Osteoblast (primary cell): ENCODE measurements at regions not wholly inside any gene's neighbourhood (a gene's known extent, or its start where the extent isn't known, plus 50 kb on each side); places are given as distances from the start of the nearest gene placed in this dataset.

ENCODE experiments used
- DNase-seq: peaks from one replicate; pipeline ENCODE4 v3.0.0; 2011; ENCODE audit warnings: low spot score, mixed read lengths; ENCODE audit not compliant: insufficient read length; ENCODE audit errors: missing footprints
- H2AFZ ChIP-seq: 2 replicates; pipeline ENCODE4 v1.6.0; 2011; ENCODE audit warnings: mild to moderate bottlenecking, low read length
- H3K27ac ChIP-seq: 2 replicates; pipeline ENCODE4 v1.5.1; 2011; ENCODE audit warnings: mild to moderate bottlenecking, low read depth, low read length, moderate library complexity
- H3K27me3 ChIP-seq: 2 replicates; pipeline ENCODE4 v1.6.0; 2012; ENCODE audit warnings: mild to moderate bottlenecking, control low read depth, inconsistent platforms, low read length, moderate library complexity; ENCODE audit not compliant: insufficient read depth
- H3K36me3 ChIP-seq: 2 replicates; pipeline ENCODE4 v1.5.1; 2011; ENCODE audit warnings: mild to moderate bottlenecking, low read length, control low read depth, moderate library complexity; ENCODE audit not compliant: insufficient read depth
- H3K4me1 ChIP-seq: 2 replicates; pipeline ENCODE4 v1.5.1; 2011; ENCODE audit warnings: mild to moderate bottlenecking, low read length, control low read depth, moderate library complexity; ENCODE audit not compliant: insufficient read depth
- H3K4me2 ChIP-seq: 2 replicates; pipeline ENCODE4 v1.6.0; 2011; ENCODE audit warnings: mild to moderate bottlenecking, low read length; ENCODE audit not compliant: insufficient read depth
- H3K4me3 ChIP-seq: fragments of 200-600 bp; sonication (generic); 3 replicates; pipeline ENCODE4 v1.5.1; 2012; ENCODE audit warnings: mild to moderate bottlenecking, low read length, inconsistent platforms; ENCODE audit not compliant: insufficient read depth
- H3K79me2 ChIP-seq: 2 replicates; pipeline ENCODE4 v1.6.0; 2012; ENCODE audit warnings: mild to moderate bottlenecking, low read length, control low read depth, inconsistent platforms; ENCODE audit not compliant: insufficient read depth
- H3K9me3 ChIP-seq: 2 replicates; pipeline ENCODE4 v1.5.1; 2011; ENCODE audit warnings: low read depth, low read length, control low read depth
- H4K20me1 ChIP-seq: 2 replicates; pipeline ENCODE4 v1.6.0; 2012; ENCODE audit warnings: mild to moderate bottlenecking, low read length, control low read depth; ENCODE audit not compliant: insufficient read depth
- TF ChIP-seq, protein P1 (sequence below): IDR thresholded peaks from 2 replicates; pipeline ENCODE4 v1.5.1; 2011; ENCODE audit warnings: mild to moderate bottlenecking, low read depth, low read length, moderate library complexity; ENCODE audit errors: extremely low read depth

DNA sequence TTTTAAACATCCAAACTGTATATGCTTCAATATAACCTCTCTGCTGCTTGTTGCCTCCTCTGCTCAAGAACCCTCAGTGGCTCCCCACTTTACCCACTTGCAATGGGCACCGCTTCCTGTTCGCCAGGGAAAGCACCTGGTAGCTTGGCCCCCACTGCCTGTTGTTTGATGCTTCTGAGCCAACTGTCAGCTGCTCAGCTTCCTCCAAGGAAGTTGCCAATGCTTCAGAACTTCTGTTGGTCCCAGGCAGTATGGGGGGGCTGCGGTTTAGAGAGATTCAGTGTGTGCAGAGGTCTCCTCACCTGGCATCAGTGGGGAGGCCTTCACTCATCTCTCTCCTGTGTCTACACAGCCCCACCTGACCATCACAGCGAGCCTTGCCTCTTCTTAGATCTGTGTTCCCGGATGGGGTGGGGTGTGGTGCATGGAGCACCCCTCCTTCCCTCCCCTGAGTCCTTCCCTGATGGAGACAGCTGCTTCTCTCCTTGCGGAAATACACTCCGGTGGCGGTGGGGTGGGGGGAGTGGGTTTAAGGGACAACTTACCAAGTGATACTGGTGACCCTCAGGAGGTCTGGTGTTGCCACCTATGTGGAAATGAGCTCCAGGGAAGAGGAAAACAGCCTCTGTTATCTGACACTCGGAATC lies 308.1 kb downstream of the CDH26 start:
- Histone ChIP-seq H3K27ac (no peak overlapping the region), H3K4me3 (no peak overlapping the region), H3K79me2 (no peaks in the 10 kb centered on the region), H4K20me1 (no peaks in the 10 kb centered on the region), H3K4me2 (no peak overlapping the region), H3K9me3 (no peaks in the 10 kb centered on the region), H3K4me1 (no peaks in the 10 kb centered on the region), H3K36me3 (no peaks in the 10 kb centered on the region), H2AFZ (no peak overlapping the region), H3K27me3 (peaks cover 5% of the 10 kb centered on the region)
- DNase-seq = no peak
- TF ChIP-seq, protein P1, sequence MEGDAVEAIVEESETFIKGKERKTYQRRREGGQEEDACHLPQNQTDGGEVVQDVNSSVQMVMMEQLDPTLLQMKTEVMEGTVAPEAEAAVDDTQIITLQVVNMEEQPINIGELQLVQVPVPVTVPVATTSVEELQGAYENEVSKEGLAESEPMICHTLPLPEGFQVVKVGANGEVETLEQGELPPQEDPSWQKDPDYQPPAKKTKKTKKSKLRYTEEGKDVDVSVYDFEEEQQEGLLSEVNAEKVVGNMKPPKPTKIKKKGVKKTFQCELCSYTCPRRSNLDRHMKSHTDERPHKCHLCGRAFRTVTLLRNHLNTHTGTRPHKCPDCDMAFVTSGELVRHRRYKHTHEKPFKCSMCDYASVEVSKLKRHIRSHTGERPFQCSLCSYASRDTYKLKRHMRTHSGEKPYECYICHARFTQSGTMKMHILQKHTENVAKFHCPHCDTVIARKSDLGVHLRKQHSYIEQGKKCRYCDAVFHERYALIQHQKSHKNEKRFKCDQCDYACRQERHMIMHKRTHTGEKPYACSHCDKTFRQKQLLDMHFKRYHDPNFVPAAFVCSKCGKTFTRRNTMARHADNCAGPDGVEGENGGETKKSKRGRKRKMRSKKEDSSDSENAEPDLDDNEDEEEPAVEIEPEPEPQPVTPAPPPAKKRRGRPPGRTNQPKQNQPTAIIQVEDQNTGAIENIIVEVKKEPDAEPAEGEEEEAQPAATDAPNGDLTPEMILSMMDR = no peak

- Histone ChIP-seq H3K4me1 (no peaks in the 10 kb centered on the region), H4K20me1 (no peaks in the 10 kb centered on the region), H3K79me2 (no peaks in the 10 kb centered on the region), H3K27ac (no peak overlapping the region), H3K9me3 (no peaks in the 10 kb centered on the region), H2AFZ (no peak overlapping the region), H3K27me3 (peaks cover 5% of the 10 kb centered on the region), H3K4me3 (no peak overlapping the region), H3K4me2 (no peak overlapping the region), H3K36me3 (no peaks in the 10 kb centered on the region)
- DNase-seq = no peak
- TF ChIP-seq, protein P1 = no peak
Measured at GRCh38 chr20:60268491-60268890, 310.3 kb downstream of the CDH26 start.

GRCh38 chr20:60269573-60270162 lies 311.4 kb downstream of the CDH26 start:
- H3K4me3 ChIP-seq = no peak overlapping the region
- no peaks in the 10 kb centered on the region for H3K9me3 ChIP-seq
- H3K27me3 ChIP-seq = peaks cover 5% of the 10 kb centered on the region
- H3K36me3 ChIP-seq = no peaks in the 10 kb centered on the region
- no peak overlapping the region for H3K27ac ChIP-seq
- TF ChIP-seq, protein P1 = no peak
- H3K4me2 ChIP-seq = no peak overlapping the region
- no peaks in the 10 kb centered on the region for H3K79me2 ChIP-seq
- no peak overlapping the region for H2AFZ ChIP-seq
- DNase-seq = no peak
- no peaks in the 10 kb centered on the region for H4K20me1 ChIP-seq
- H3K4me1 ChIP-seq = no peaks in the 10 kb centered on the region

DNA sequence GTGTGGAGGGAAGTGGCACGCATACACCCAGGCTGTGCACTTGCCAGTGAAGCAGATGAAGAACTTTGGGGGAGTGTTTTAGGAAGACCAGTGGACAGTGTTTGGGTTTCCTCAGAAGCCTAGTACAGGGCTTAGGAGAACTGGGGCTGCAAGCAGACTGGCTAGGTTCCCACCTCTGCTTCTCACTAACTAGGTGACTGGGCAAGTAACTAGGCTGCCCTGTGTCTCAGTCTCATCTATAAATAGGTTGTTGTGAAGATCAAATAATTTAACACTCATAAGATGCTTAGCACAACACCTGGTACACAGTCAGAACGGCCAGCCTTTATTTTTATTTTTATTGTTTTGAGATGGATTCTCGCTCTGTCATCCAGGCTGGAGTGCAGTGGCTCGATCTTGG lies 312.1 kb downstream of the CDH26 start:
- no peak for DNase-seq
- Histone ChIP-seq H3K27me3 (no peaks in the 10 kb centered on the region), H3K4me3 (no peak overlapping the region), H3K9me3 (no peaks in the 10 kb centered on the region), H3K27ac (no peak overlapping the region), H3K79me2 (no peaks in the 10 kb centered on the region), H3K4me2 (no peak overlapping the region), H2AFZ (no peak overlapping the region), H4K20me1 (no peaks in the 10 kb centered on the region), H3K4me1 (no peaks in the 10 kb centered on the region), H3K36me3 (no peaks in the 10 kb centered on the region)
- TF ChIP-seq, protein P1 = no peak
